Kidney epithelial cell (primary cell): ENCODE measurements at regions not wholly inside any gene's neighbourhood (a gene's known extent, or its start where the extent isn't known, plus 50 kb on each side); places are given as distances from the start of the nearest gene placed in this dataset.

Source experiments
- DNase-seq: peaks from one replicate; pipeline ENCODE4 v3.0.0-alpha.2; 2010; ENCODE audit warnings: low read depth
- H3K27me3 ChIP-seq: 2 replicates; pipeline ENCODE4 v1.6.0; 2011; ENCODE audit warnings: low read length; ENCODE audit not compliant: control insufficient read depth, insufficient read depth
- H3K36me3 ChIP-seq: 2 replicates; pipeline ENCODE4 v1.5.1; 2011; ENCODE audit warnings: low read length; ENCODE audit not compliant: control insufficient read depth, insufficient read depth
- H3K4me3 ChIP-seq: 2 replicates; pipeline ENCODE4 v1.5.1; 2011; ENCODE audit warnings: low read depth, mild to moderate bottlenecking, control low read depth, low read length
- TF ChIP-seq, protein P1 (sequence below): IDR thresholded peaks from 2 replicates; pipeline ENCODE4 v1.5.1; 2011; ENCODE audit warnings: mild to moderate bottlenecking, moderate library complexity, low read length, control low read depth, inconsistent platforms; ENCODE audit not compliant: insufficient read depth, poor library complexity, severe bottlenecking

- H3K27me3 ChIP-seq = no peaks in the 10 kb centered on the region
These were observed 1829.2 kb downstream of the NCAM2 start for GRCh38 chr21:22827422-22827821.

DNA sequence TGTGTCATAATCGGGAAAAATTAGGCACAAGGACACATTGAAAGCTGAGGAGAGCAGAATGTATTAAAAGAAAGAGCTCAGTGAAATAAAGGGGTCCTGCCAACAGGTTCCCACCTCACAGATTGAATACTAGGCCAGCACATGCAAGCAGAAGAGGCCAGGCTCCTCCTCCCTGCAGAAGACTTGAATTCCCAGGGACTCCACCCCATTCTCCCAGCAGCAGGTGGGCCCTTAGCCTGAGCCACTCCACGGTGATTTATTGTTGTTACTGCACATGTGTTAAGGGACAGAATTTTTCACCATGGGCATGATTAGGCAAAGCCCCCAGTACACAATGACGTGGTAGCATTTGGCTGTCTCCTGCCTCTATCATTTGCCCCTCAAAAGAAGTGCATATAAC, 1844.7 kb downstream of the NCAM2 start:
- Histone ChIP-seq H3K4me3 (no peak overlapping the region), H3K27me3 (no peaks in the 10 kb centered on the region), H3K36me3 (no peaks in the 10 kb centered on the region)
- TF ChIP-seq, protein P1, sequence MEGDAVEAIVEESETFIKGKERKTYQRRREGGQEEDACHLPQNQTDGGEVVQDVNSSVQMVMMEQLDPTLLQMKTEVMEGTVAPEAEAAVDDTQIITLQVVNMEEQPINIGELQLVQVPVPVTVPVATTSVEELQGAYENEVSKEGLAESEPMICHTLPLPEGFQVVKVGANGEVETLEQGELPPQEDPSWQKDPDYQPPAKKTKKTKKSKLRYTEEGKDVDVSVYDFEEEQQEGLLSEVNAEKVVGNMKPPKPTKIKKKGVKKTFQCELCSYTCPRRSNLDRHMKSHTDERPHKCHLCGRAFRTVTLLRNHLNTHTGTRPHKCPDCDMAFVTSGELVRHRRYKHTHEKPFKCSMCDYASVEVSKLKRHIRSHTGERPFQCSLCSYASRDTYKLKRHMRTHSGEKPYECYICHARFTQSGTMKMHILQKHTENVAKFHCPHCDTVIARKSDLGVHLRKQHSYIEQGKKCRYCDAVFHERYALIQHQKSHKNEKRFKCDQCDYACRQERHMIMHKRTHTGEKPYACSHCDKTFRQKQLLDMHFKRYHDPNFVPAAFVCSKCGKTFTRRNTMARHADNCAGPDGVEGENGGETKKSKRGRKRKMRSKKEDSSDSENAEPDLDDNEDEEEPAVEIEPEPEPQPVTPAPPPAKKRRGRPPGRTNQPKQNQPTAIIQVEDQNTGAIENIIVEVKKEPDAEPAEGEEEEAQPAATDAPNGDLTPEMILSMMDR = no peak
- DNase-seq = no peak

More at GRCh38 chr21:22827422-22827821, 1829.2 kb downstream of the NCAM2 start:
- Histone ChIP-seq H3K36me3 (no peaks in the 10 kb centered on the region), H3K4me3 (no peak overlapping the region)
- no peak for DNase-seq
- TF ChIP-seq, protein P1 = no peak

GRCh38 chr21:22855581-22855980, 1857.4 kb downstream of the NCAM2 start:
- TF ChIP-seq, protein P1 = no peak
- DNase-seq = no peak
- no peak overlapping the region for H3K4me3 ChIP-seq
- H3K36me3 ChIP-seq = no peaks in the 10 kb centered on the region
- no peaks in the 10 kb centered on the region for H3K27me3 ChIP-seq

DNA sequence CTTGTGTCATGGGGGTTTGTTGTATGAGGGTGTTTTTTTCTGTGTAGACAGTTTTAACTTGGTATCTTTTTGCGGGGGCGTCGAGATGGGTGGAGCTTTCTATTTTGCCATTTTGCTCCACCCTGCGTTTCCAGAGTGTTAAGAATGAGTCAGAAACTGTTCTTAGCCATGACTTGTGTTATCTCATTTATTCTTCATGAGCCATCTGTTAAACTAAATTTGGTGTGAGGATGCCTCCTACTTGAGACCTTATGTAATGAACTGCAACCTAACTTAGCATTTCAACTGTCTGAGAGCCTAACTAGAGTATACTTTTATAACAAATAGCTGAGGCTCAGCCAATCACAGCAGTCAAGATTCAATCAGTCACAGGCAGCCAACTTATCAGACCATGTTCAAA, 1873.5 kb downstream of the NCAM2 start:
- TF ChIP-seq, protein P1 = no peak
- no peaks in the 10 kb centered on the region for H3K27me3 ChIP-seq
- no peaks in the 10 kb centered on the region for H3K36me3 ChIP-seq
- DNase-seq = no peak
- no peak overlapping the region for H3K4me3 ChIP-seq

- H3K36me3 ChIP-seq = no peaks in the 10 kb centered on the region
- H3K4me3 ChIP-seq = no peak overlapping the region
- no peaks in the 10 kb centered on the region for H3K27me3 ChIP-seq
- DNase-seq = no peak
- TF ChIP-seq, protein P1 = no peak
These were observed 1882.4 kb downstream of the NCAM2 start for GRCh38 chr21:22880573-22880972.

- no peak for DNase-seq
- TF ChIP-seq, protein P1 = no peak
- Histone ChIP-seq H3K27me3 (no peaks in the 10 kb centered on the region), H3K4me3 (no peak overlapping the region), H3K36me3 (no peaks in the 10 kb centered on the region)
These were observed 1882.9 kb downstream of the NCAM2 start for GRCh38 chr21:22881131-22881530.
